ENCODE measurements at regions not wholly inside any gene's neighbourhood (a gene's known extent, or its start where the extent isn't known, plus 50 kb on each side); places are given as distances from the start of the nearest gene placed in this dataset.
"Not testable (repeated sequence)": the region's sequence is repeated elsewhere in the genome, so short reads cannot be mapped to it uniquely, and the experiment has no call there.

DNA sequence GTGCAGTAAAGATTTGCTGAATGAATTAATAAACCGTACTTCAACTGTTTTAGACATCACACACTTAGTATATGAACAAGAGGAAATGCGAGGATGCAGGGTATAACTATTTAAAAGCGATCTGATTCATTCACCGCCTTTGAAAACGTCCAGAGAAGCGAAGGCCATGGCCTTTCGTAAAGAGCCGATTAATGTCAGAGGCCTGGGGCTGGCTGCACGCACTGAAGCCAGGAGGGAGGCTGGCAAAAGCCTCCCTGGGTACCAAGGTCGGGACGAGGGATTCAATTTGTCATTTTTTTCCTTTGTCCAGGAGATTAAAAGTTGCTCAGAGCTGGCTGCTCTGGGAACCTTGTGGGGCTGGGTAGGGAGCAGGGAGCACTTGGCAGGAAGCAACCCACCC, 307.4 kb downstream of the NPHP4 start:
- no peak for DNase-seq

DNA sequence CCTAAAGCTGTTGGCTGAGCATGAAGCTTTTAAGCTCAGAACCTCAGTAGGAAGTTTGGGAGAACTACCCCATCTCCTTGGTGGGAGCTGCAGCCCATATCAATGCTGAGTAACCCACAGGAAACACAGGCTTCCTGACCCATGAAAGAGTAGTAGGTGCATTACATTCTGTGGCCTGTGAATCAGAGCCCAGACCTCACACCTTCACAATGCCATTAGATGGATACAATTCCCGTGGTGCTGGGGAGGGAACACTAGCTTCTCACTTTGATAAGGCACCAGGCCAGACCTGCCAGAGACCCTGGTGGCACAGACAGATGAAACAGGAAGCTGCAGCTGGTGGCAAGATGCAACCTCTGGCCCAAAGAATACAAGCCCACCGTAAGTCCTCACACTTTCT, 308.8 kb downstream of the NPHP4 start:
- DNase-seq = no peak

DNA sequence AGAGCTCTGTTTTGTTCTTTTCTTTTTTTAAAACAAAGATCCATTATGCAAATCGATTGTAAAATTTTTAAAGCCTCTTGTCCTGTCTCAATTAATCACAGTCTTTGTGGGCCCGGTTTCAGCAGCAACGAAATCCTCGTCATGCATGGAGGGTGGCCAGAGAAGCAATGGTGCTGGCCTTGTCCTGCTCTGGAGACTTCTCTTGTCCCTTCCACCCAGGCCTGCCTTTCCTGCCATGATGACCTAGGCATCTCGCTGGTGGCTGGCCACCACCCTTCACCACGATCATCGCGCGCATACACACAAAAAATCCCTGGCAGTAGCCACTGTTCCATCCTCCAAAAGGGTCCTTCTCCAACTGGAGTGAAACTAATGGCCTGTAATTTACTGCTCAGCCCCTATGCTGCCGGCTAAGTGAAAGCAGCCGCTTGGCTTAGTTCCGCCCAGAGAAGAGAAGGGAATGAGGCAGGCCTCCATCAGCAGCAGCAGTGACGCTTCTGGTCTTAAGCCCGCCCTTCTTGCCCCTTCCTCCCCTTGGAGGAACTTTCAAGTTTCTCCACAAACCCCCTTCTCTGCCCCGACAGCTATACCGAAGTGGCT, 309.5 kb downstream of the NPHP4 start:
- DNase-seq = no peak

DNA sequence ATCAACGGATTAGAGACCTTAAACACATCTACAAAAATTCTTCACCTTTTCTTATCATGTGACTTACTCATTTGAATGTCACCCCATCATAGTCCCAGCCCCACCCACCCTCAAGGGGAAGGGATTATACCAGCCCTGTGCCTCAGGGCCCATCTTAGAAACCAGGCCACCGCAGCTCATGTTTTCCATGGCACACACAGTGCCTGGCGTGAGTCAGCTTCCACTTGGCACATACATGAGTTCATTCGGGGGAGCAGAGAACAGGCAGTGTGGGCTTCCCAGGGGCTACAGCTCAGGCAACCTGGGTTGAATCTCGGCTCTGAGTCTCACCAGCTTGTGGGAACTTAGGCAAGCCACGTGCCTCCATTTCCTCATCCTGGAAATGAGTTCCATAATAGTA, 310.6 kb downstream of the NPHP4 start:
- no peak for DNase-seq

DNA sequence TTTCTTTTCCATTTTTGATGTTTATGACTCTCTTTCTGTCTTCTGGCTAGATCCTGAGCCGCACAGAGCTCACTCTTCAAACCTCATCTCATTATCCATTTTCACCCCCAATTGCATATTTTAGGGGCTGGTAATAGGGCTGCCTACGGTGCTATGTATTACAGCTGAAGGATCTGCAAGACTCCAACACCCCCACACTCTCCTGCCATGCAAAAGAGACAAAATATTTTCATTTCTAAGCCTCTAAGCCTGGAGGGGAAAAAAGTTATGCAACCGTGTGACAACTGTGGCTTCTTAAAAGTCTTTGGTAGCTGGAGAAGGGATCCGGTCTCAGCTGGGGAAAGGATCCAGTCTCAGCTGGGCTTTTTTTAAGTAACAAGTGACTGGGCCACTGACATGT, 311.6 kb downstream of the NPHP4 start:
- DNase-seq = no peak

DNA sequence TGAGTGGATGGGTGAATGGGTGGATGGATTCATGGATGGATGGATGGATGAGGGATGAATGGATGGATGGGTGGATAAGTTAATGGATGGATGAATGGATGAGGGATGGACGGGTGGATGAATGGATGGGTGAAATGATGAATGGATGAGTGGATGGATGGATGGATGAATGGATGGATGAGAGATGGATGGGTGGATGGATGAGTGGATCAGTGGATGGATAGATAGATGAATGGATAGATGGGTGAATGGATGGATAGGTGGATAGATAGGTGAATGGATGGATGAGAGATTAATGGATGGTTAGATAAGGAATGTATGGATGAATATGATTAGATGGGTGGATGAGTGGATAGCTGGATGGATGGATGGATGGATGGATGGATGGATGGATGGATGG, 313.5 kb downstream of the NPHP4 start:
- DNase-seq = no peak

DNA sequence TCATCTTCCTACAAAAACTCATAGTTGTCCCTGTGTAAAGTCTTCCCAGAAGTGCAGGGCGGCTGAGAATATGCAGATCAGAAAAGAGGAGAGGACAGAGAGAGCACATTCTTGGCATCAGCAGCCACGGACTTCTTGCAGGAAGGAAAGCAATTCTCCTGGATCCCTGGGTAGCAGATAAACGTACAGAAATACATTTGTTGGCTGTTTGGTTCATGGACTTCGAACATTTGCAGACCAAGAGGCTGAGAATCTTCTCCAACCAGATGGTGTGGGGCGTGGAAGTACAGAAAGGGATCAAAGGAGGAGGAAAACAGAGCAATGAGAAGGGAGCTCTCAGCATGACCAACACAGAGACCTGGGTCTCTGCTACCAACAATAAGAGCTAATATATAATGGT, 319.9 kb downstream of the NPHP4 start:
- DNase-seq = not testable (repeated sequence)

DNA sequence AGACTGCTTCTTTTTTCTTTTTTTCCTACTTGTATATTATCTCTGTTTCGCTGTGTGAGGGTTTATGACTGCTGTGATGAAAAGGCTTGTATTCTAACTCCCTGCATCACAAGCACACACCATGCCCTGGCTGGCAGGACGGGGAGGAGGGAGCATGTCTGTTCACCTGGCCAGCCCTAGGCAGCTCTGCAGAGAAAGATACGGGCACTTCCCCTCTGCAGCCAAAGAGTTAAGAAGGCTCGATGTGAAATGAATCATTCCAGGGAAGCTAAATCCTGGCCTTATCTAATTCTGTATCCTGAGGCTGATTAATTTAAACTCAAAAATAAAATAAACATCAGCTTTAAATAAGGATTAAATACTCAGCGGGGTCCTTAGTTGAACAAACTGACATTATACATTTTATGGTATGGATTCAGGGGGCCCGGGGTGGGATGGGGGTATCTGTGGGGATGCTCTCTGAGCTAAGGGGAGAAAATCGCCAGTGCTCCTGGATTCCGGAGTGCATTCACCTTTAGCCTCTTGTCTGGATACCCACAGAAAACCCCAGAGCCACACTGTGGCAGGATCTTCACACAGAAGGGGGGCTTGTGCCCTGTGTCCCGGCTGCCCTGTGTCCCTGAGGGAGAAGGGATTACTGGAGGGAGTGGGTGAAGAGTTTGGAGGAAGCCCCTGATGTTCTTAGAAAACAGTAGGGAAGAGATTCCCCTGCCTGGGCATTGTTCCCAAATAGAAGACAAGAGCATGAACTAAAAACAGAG, 321.5 kb downstream of the NPHP4 start:
- no peak for DNase-seq

DNA sequence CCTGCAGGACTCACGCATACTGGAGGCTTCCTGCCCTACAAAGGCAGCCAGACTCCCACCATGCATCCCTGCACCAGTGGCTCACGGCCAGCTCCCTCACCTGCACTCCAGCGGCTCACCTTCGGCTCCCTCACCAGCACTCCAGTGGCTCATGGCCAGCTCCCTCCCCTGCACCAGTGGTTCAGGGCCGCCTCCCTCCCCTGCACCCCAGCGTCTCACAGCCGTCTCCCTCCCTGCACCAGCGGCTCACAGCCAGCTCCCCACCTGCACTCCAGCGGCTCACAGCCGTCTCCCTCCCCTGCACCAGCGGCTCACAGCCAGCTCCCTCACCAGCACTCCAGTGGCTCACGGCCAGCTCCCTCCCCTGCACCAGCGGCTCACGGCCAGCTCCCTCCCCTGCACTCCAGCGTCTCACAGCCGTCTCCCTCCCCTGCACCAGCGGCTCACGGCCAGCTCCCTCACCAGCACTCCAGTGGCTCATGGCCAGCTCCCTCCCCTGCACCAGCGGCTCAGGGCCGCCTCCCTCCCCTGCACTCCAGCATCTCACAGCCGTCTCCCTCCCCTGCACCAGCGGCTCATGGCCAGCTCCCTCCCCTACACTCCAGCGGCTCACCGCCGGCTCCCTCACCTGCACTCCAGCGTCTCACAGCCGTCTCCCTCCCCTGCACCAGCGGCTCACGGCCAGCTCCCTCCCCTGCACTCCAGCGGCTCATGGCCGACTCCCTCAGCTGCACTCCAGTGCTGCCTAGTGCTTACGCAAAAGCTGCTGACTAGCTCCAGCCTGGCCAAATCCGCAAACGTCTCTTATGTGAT, 324.5 kb downstream of the NPHP4 start:
- DNase-seq = no peak

DNA sequence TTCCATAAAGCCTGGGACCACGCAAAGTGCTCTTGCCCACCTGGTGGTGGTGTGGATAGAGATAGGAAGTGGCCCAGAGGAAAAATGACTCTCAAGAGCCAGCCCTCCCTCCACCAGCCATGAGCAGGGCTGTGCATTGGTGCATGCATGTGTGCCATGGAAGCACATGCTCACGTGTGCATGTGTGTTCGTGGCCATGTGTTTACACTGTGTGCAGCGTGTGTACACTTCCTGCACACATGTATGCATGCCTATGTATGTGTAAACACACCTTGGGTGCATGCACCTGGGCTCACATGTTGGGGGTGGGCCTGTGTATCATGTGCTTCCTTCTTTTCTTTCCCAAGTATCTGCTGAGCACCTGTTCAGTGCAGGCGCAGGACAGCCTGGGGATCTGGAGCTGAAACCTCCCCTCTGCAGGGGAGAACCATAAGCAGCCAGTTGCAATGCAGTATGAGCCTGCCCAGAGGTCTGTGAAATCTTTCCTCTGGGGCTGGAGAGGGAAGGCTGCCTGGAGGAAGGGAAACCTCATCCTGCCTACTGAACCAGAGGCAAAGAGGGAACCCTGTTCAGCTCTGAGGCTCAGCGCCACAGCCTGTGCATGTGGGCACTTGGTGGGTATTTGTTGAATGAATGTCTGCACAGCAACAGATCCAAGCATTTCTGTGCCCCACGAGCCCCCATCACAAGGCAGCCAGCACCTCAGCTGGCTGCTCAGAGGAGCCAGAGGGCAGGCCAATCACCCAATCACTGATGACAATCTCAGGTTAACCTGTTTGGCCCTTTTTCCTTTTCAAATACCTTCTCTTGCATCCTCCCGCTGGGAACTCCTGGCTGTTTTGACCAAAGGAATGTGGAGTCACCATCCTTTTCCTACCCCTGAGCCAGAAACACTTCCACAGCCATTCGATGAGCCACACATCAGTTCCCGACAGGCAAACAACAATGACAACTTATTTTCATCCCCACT, 327.0 kb downstream of the NPHP4 start:
- no peak for DNase-seq

DNA sequence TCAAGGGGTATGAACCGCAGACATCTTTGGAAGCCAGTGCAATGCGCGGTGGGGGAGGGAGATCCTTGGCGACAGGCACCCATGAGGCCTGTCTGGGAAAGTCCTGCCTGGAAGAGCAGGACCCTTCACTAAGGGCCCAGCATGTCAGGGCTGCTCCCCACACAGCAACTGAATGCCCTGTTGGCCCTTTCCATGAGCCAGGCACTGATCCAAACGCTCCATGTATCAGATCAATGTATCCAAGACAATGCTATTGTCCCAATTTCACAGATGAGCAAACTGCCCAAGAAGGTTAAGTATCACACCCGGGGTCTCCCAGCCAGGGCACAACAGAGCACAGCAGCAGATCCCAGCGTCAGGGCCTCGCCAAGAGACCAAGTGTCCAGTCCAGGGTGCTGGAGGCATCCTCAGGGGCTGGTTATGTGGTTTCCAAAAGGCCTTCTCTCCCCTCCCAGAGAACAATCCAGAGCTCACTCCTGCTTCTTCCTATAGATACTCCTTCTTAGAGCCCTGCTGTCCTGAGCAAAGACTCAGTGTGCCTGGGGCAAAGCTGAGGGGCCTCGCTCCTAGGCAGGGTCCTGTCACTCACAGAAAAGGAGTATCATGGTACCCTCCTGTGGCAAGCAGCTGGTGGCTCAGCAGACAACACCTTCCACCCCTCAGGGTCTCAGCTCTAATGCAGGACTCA, 328.0 kb downstream of the NPHP4 start:
- DNase-seq = no peak

DNA sequence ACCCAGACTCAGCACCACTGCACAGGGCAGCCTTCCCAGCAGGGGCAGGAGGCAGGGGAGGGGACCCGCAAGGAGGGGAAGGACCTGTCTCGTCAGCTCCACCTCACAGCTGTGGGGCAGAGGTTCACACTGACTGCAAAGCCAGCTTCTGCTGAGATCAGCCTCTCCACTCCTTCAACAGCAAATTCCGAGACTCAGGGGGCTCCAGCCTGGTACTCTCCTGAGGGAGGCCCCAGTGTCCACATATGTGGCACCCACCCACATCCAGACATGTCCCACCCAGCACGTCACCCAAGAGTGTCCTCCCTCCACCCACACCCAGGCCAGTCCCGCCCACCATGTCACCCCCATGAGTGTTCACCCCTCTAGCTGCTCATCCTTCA, 329.5 kb downstream of the NPHP4 start:
- no peak for DNase-seq

DNA sequence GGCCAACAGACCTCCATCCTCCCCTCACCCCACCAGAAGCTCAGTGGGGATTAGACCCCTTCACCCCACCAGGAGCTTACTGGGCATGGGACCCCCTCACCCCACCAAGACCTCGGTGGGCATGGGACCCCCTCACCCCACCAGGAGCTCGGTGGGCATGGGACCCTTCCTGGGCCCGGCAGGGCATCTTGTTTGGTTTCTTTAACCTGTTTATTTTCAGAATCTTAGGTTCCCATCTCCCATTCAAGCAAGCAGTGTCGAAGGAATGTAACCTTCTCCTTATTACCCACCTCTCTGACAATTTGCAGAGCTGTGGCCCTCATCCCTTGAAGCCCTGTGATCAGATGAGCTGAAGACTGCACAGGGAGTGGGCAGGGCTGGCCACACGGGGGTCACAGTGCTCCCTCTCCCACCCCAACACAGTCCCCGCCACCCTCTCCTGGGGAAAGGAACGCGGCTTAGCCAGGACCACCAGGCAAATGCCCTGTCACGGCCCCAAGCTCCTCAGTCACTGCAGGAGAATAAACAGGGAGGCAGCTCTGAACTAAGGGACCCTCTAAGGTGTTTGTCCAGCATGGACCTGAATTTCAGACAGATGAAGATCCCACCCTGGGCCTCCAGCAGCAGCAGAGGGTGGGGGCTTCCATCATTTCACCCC, 330.0 kb downstream of the NPHP4 start:
- DNase-seq = no peak

DNA sequence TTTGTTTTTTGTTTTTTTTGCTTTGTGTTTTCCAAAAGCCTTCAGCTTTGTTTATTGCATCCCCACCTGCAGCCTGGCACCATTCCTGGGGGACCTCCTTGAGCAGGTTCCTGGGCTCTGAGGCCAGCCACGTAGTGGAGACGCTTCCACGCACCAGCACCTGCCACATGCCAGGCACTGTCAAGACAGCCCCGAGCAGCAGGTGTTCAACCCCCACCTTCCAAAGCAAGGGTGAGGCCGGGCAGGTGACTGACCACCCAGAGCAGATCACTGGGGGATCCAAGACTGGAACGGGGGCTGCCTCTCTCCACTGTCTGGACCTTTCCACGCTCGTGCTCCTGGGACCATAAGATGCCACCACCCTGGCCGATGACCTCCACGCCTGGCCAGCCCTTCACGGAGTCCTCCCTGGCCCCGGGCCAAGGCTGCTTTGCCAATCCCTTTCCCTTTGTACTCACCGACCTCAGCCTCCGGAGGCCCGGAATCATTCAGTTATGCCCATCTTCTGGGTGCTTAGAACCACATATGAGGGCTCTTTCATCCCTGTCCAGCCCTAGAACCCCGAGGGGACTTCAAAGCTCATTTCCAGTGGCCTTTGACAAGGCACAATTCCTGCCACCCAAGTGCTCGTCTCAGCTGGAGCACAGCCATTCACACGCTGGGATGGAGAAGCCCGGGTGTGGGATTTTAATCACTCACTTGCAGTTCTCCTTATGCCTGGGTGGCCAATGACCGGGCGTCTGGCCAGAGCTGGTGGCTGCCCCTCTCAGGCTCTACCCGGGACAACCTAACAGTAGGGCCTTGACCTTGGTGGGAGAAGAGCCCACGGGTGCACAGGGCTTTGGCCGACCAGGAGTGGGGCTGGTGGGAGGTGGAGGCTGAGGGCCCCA, 330.8 kb downstream of the NPHP4 start:
- DNase-seq = no peak

DNA sequence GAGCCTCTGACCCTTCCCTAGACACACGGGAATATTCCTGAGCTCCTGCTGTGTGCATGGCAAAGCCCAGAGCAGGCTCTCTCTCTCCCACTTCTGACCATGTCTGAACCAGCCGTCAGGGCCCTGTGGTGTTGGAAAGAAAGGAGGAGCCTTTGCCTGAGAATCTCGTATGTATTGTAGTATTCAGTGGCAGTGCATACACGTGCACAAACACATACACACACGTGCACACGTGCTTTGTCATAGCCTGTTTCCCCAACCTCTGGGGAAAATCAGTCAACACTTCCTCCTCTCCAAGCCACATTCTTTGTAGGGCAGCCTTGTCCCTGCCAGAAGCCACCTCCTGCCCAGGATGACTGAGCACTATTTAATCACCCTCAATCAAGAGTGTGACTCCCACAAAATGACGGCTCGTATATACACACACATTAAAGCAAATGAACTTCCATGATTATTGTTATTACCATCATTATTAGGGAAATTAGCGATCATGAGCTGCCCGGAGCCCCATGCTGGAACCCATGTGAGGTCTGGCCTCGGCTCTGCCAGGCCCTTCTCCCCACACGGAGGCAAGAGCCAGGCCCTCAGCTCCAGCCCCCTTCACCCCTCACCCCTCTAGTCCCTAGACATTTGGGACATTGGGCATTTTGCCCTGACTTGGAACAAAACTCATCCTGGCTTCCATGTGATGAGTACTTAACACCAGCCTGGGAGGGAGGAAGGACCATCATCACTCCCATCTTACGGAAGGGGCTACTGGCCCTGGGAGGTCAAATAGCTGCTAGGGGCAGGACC, 331.9 kb downstream of the NPHP4 start:
- DNase-seq = no peak

DNA sequence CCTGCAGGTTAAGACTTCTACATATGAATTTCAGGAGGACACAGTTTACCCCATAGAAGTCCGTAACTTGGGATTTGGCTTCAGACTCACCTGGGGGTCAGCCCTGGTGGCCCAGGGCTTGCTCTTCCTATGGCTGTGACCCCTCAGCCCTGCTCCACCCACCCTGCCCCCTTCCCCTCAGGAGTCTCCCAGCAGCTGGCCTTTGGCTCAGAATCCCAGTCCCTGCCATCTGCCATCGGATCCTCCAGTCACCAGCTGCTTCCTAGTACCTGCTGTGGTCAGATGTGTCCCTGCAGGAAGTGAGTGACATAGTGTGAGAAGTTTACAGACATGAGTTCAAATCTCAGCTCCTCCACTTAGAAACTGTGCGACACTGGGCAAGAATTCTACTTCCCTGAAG, 332.6 kb downstream of the NPHP4 start:
- DNase-seq = no peak

DNA sequence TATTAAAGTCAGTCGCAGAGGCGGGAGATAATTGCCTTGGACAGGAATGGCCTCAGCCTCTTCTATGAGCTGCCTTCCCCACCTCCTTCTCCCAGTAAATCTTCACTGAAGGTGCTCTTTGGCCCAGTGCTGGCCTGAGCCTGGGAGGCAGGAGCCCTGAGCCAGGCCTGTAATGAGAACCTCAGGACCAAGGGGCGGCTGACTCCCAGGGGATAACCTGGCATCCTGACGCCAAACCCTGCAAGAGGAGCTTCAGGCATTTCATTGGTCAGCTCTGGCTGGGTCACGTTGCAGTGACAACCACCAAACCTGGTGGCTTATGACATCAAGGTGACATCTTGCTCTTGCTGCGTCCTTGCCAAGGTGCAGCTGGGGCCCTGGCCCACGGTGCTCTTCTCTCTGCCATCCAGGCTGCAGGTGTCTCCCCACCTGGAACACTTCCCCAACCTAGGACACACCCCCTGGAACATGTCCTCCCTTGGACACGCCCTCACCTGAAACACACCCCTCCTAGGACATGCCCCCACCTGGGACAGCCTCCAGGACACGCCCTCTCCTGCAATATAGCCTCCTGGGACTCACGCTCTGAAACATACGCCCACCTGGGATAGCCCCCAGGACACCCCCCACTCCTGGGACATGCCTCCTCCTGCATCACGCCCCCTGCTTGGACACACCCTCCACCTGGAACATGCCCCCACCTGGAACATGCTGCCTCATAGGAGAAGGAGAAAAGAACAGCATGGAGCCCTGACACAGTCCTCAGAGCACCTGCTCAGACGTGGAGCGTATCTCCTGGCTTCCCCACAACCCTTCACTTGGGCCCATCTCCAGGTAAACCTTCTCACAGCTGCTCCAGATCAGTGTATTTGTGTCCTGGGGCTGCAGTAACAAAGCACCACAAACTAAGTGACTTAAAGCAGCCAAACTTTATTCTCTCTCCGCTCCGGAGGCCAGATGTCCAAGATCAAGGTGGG, 333.6 kb downstream of the NPHP4 start:
- no peak for DNase-seq

Data from CD4-positive, alpha-beta T cell treated with Interleukin-15 for 1 hour (primary cell).